ENCODE measurements at regions not wholly inside any gene's neighbourhood (a gene's known extent, or its start where the extent isn't known, plus 50 kb on each side); places are given as distances from the start of the nearest gene placed in this dataset.

GRCh38 chr5:75909223-75909622, 174.0 kb upstream of the SV2C start:
- TF ChIP-seq CTCF (IDR thresholded peaks at IDR 0.05; ENCODE audit: low read length): no peak
- TF ChIP-seq EZH2 (optimal IDR thresholded peaks at IDR 0.05; ENCODE audit: low read depth, low read length): no peak
- TF ChIP-seq EZH2phosphoT487 (IDR thresholded peaks at IDR 0.05; ENCODE audit: low read length): no peak
